GM12874 (cell line): ENCODE measurements at regions not wholly inside any gene's neighbourhood (a gene's known extent, or its start where the extent isn't known, plus 50 kb on each side); places are given as distances from the start of the nearest gene placed in this dataset.

ENCODE experiments used
- TF ChIP-seq, protein P1 (sequence below): IDR thresholded peaks from 2 replicates; pipeline ENCODE4 v1.5.1; 2011; ENCODE audit warnings: low read depth, mild to moderate bottlenecking, control low read depth, low read length, moderate library complexity; ENCODE audit not compliant: insufficient read depth

DNA sequence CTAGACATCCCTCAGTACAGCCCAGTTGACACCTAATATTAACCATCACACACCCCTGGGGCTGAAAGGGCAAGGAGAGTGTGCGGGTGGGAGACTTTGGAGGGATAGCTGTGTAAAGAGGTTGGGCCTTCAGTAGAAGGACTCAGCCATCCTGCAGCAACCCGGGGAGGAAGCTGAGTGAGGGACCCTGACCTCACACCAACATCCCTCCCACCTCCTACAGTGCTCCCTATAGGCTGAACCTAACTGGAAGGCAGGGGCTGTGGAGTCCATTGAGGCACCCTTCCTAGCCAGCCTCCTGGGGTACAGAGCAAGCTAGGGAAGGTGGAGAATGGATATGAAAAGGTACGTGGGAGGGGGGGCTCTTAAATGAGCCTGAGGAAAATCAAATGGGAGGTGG lies 276.3 kb downstream of the PTTG2 start:
- TF ChIP-seq, protein P1, sequence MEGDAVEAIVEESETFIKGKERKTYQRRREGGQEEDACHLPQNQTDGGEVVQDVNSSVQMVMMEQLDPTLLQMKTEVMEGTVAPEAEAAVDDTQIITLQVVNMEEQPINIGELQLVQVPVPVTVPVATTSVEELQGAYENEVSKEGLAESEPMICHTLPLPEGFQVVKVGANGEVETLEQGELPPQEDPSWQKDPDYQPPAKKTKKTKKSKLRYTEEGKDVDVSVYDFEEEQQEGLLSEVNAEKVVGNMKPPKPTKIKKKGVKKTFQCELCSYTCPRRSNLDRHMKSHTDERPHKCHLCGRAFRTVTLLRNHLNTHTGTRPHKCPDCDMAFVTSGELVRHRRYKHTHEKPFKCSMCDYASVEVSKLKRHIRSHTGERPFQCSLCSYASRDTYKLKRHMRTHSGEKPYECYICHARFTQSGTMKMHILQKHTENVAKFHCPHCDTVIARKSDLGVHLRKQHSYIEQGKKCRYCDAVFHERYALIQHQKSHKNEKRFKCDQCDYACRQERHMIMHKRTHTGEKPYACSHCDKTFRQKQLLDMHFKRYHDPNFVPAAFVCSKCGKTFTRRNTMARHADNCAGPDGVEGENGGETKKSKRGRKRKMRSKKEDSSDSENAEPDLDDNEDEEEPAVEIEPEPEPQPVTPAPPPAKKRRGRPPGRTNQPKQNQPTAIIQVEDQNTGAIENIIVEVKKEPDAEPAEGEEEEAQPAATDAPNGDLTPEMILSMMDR: no peak

GRCh38 chr4:38237139-38237538 lies 276.9 kb downstream of the PTTG2 start:
- TF ChIP-seq, protein P1: no peak

GRCh38 chr4:38241541-38241940 lies 281.3 kb downstream of the PTTG2 start:
- TF ChIP-seq, protein P1: no peak

DNA sequence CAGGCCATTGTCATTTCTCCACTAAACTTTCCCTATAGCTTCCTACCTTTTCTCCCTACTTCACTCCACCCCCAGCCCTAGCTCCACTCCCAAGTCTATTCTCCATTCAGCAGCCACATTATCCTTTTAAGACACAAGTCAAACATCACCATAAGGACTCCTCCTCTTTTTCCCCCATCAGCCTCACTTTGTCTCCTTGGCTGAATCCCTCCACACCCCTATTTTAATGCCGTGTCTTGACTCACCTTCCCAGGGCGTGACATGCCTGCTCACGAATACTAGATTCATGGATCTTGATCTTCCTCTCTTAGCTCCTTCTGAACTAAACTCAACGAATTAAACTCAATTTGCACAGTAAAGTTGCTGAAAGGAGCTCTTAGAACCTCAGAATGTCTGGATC lies 281.9 kb downstream of the PTTG2 start:
- TF ChIP-seq, protein P1: no peak

DNA sequence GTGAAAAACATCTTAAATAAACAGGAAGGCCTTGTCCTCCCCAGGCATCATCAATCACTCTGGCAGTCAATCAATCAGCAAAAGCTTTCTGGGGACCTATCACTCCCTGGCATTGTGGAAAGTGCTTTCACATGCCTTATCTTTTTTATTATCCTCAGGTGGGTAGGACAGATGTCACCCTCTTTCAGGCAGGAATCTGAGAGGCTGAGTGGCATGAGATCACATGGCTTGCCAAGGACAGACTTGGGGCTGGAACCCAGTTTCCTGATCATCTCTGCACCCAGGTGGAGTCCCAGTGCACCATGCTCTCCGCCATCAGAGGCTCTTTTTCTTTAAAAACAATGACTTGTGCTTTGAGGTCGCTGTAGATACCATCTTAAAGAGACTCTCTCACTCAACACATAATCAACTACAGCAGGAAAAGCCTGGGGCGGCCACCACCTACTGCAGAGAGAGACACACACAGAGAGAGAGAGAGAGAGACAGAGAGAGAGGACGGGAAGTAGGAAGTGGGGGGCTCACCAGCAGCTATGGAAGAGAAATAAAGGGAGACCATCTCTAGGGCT lies 282.7 kb downstream of the PTTG2 start:
- TF ChIP-seq, protein P1: no peak

GRCh38 chr4:38243388-38244053 lies 283.3 kb downstream of the PTTG2 start:
- TF ChIP-seq, protein P1: no peak

- TF ChIP-seq, protein P1: no peak
Observed at GRCh38 chr4:38254825-38255224, 294.6 kb downstream of the PTTG2 start.
